HCT116 (cell line): ENCODE measurements at regions not wholly inside any gene's neighbourhood (a gene's known extent, or its start where the extent isn't known, plus 50 kb on each side); places are given as distances from the start of the nearest gene placed in this dataset.

Experiments
- ATAC-seq: fragments of 200-7000 bp; cut with Tn5 transposase; 2 replicates; pipeline ENCODE4 v1.9.1; 2020; ENCODE audit warnings: mild to moderate bottlenecking, moderate library complexity
- BruUV-seq: library from RNA; stranded (reverse); fragments of 400-500 nt; replicated peaks from 2 replicates; lab custom pipeline; 2021; lab: Mats Ljungman, UMichigan
- CTCF ChIA-PET: fragments of 300-600 bp; sonication (Branson Sonifier 250); formaldehyde crosslinking; loops from one replicate; lab custom pipeline; 2021; ENCODE audit warnings: antibody characterized with exemption; lab: Charles Lee
- POLR2A ChIA-PET: fragments of 300-600, 350-600 bp; sonication (Branson Sonifier 250); formaldehyde crosslinking; loops from one replicate; lab custom pipeline; 2021; ENCODE audit warnings: antibody characterized with exemption; lab: Charles Lee
- RAD21 ChIA-PET, 2 experiments: fragments of 300-600 bp; sonication (Branson Sonifier 250); formaldehyde crosslinking; loops; one replicate each; lab custom pipeline; 2023; ENCODE audit warnings: low total read pairs in 2 of 2; ENCODE audit not compliant: uncharacterized antibody in 2 of 2, unreplicated experiment in 2 of 2, low non-redundant PET in 1 of 2; lab: Charles Lee
- DNase-seq: peaks from one replicate; pipeline ENCODE4 v3.0.0-alpha.2; 2010; ENCODE audit warnings: low read depth, low spot score
- H2AFZ ChIP-seq: fragments of 200-600 bp; shearing (Covaris generic), sonication (generic); 2 replicates; pipeline ENCODE4 v1.6.1; 2017; ENCODE audit warnings: low read depth, mixed run types, mixed read lengths, antibody characterized with exemption, low read length; ENCODE audit not compliant: poor library complexity, severe bottlenecking
- H3K27ac ChIP-seq: 2 replicates; pipeline ENCODE4 v1.5.1; 2012; ENCODE audit warnings: low read depth, low read length
- H3K27me3 ChIP-seq: fragments of 200-600 bp; sonication (generic); 2 replicates; pipeline ENCODE4 v1.6.1; 2016; ENCODE audit warnings: mixed run types, low read length, mixed read lengths; ENCODE audit not compliant: insufficient read depth
- H3K36me3 ChIP-seq, 2 experiments: fragments of 200-500 bp in 1 of 2; fragments of 200-600 bp in 1 of 2; sonication (Bioruptor generic) in 1 of 2; sonication (generic) in 1 of 2; 2 replicates each; pipeline versions ENCODE4 v1.5.1 to v1.6.1; 2014 to 2016; ENCODE audit warnings: low read length in 2 of 2, inconsistent platforms in 1 of 2, mixed read lengths in 1 of 2, mixed run types in 1 of 2; ENCODE audit not compliant: insufficient read depth in 2 of 2, control insufficient read depth in 1 of 2
- H3K4me1 ChIP-seq, 2 experiments: fragments of 200-600 bp in 1 of 2; sonication (generic) in 1 of 2; 2 replicates each; pipeline versions ENCODE4 v1.5.1 to v1.6.1; 2012 to 2017; ENCODE audit warnings: low read length in 2 of 2, inconsistent platforms in 1 of 2, mild to moderate bottlenecking in 1 of 2, mixed read lengths in 1 of 2, mixed run types in 1 of 2, moderate library complexity in 1 of 2; ENCODE audit not compliant: insufficient read depth in 2 of 2, control insufficient read depth in 1 of 2
- H3K4me2 ChIP-seq: fragments of 200-600 bp; sonication (generic); 2 replicates; pipeline ENCODE4 v1.6.1; 2017; ENCODE audit warnings: mixed run types, low read length, mixed read lengths
- H3K4me3 ChIP-seq, 2 experiments: fragments of 200-600 bp in 1 of 2; sonication (generic) in 1 of 2; replicated peaks in 1 of 2; 2 replicates each; pipeline ENCODE4 v1.5.1; 2011 to 2016; ENCODE audit warnings: low read length in 2 of 2, control low read depth in 1 of 2, low read depth in 1 of 2, mild to moderate bottlenecking in 1 of 2, mixed read lengths in 1 of 2, mixed run types in 1 of 2
- H3K79me2 ChIP-seq: fragments of 200-600 bp; sonication (generic); 2 replicates; pipeline ENCODE4 v1.6.1; 2017; ENCODE audit warnings: mild to moderate bottlenecking, mixed run types, low read length, moderate library complexity, mixed read lengths; ENCODE audit not compliant: insufficient read depth
- H3K9ac ChIP-seq: fragments of 200-600 bp; sonication (generic); 2 replicates; pipeline ENCODE4 v1.6.1; 2016; ENCODE audit warnings: low read length, mixed read lengths
- H3K9me2 ChIP-seq: fragments of 200-600 bp; sonication (generic), shearing (Covaris generic); 2 replicates; pipeline ENCODE4 v1.6.1; 2017; ENCODE audit warnings: mixed run types, mild to moderate bottlenecking, moderate library complexity; ENCODE audit not compliant: insufficient read depth
- H3K9me3 ChIP-seq, 2 experiments: fragments of 200-500 bp in 1 of 2; fragments of 200-600 bp in 1 of 2; sonication (Bioruptor generic) in 1 of 2; sonication (generic) in 1 of 2; 2 replicates each; pipeline ENCODE4 v1.6.1; 2014 to 2017; ENCODE audit warnings: low read length in 2 of 2, mixed read lengths in 2 of 2, inconsistent platforms in 1 of 2, low read depth in 1 of 2, mild to moderate bottlenecking in 1 of 2, mixed run types in 1 of 2, moderate library complexity in 1 of 2; ENCODE audit not compliant: control insufficient read depth in 1 of 2, insufficient read depth in 1 of 2
- H4K20me1 ChIP-seq: fragments of 200-600 bp; sonication (generic), shearing (Covaris generic); 2 replicates; pipeline ENCODE4 v1.6.1; 2017; ENCODE audit warnings: mixed run types, mild to moderate bottlenecking, moderate library complexity; ENCODE audit not compliant: insufficient read depth
- CTCF ChIP-seq, 3 experiments: fragments of 200-600 bp in 1 of 3; sonication (generic) in 1 of 3; IDR thresholded peaks in 2 of 3; conservative IDR thresholded peaks in 1 of 3; 2 replicates each; pipeline ENCODE4 v1.5.1; 2012 to 2017; ENCODE audit warnings: low read depth in 2 of 3, low read length in 2 of 3, antibody characterized with exemption in 1 of 3, borderline replicate concordance in 1 of 3, control low read depth in 1 of 3, mild to moderate bottlenecking in 1 of 3, mixed read lengths in 1 of 3, mixed run types in 1 of 3, moderate library complexity in 1 of 3; ENCODE audit not compliant: insufficient read depth in 1 of 3
- EGR1 ChIP-seq: IDR thresholded peaks from 2 replicates; pipeline ENCODE4 v1.6.1; 2012; ENCODE audit warnings: low read depth
- ELF1 ChIP-seq: IDR thresholded peaks from 2 replicates; pipeline ENCODE4 v1.6.1; 2012; ENCODE audit warnings: low read depth, borderline replicate concordance
- EZH2 ChIP-seq: fragments of 200-600 bp; sonication (generic); IDR thresholded peaks from 2 replicates; pipeline ENCODE4 v1.6.1; 2017; ENCODE audit warnings: antibody characterized with exemption, mixed run types
- EZH2phosphoT487 ChIP-seq: fragments of 200-600 bp; IDR thresholded peaks from 2 replicates; pipeline ENCODE4 v1.6.1; 2018; ENCODE audit warnings: antibody characterized with exemption, borderline replicate concordance
- RAD21 ChIP-seq: IDR thresholded peaks from 2 replicates; pipeline ENCODE4 v1.6.1; 2012; ENCODE audit warnings: low read depth, mild to moderate bottlenecking
- REST ChIP-seq: IDR thresholded peaks from 2 replicates; pipeline ENCODE4 v1.6.1; 2012; ENCODE audit warnings: low read depth
- TCF7L2 ChIP-seq: IDR thresholded peaks from 2 replicates; pipeline ENCODE4 v1.7.0; 2011; ENCODE audit warnings: borderline replicate concordance, inconsistent platforms; ENCODE audit not compliant: insufficient read depth, insufficient read length; ENCODE audit errors: extremely low read depth
- YY1 ChIP-seq: IDR thresholded peaks from 2 replicates; pipeline ENCODE4 v1.6.1; 2011; ENCODE audit warnings: low read length, low read depth, moderate library complexity, mild to moderate bottlenecking; ENCODE audit not compliant: insufficient replicate concordance; ENCODE audit errors: extremely low read depth
- intact Hi-C: fragments of 100-400 bp; cut with micrococcal nuclease; formaldehyde crosslinking; loops from 2 replicates; pipeline ENCODE4 v1.10.0; 2022

- TF ChIP-seq YY1 (no peak), EZH2phosphoT487 (no peak), CTCF (IDR thresholded peaks at IDR 0.05 in 2 of 3, conservative IDR thresholded peaks at IDR 0.05 in 1 of 3; ENCODE audit: borderline replicate concordance in 1 of 3, insufficient read depth in 1 of 3, low read depth in 2 of 3, low read length in 2 of 3) (no peak), EGR1 (no peak), TCF7L2 (no peak), EZH2 (no peak), ELF1 (no peak)
Measured at GRCh38 chr1:189150624-189151023, 1327.0 kb downstream of the BRINP3 start (continued).

GRCh38 chr1:189151361-189151760 lies 1326.3 kb downstream of the BRINP3 start:
- no peaks in the 10 kb centered on the region for H3K27me3 ChIP-seq
- H3K27ac ChIP-seq, result no peak overlapping the region
- H3K9me2 ChIP-seq, result no peaks in the 10 kb centered on the region
- no peak overlapping the region for H3K4me2 ChIP-seq
- DNase-seq (no peak), ATAC-seq (no peak)
- H3K36me3 ChIP-seq, result no peaks in the 10 kb centered on the region
- TF ChIP-seq REST, result no peak
- TF ChIP-seq RAD21, result no peak
- H3K79me2 ChIP-seq, result no peaks in the 10 kb centered on the region
- no peaks in the 10 kb centered on the region for H3K4me1 ChIP-seq
- H4K20me1 ChIP-seq, result no peaks in the 10 kb centered on the region
- POLR2A ChIA-PET, result no interaction called here
- RAD21 ChIA-PET, result no interaction called here
- intact Hi-C loops, result no loop called here
- no TSS peak for BruUV-seq
- no peak overlapping the region for H3K4me3 ChIP-seq
- CTCF ChIA-PET, result no interaction called here
- no peak overlapping the region for H2AFZ ChIP-seq
- no peak overlapping the region for H3K9ac ChIP-seq
- H3K9me3 ChIP-seq, result no peaks in the 10 kb centered on the region
